ENCODE measurements at regions not wholly inside any gene's neighbourhood (a gene's known extent, or its start where the extent isn't known, plus 50 kb on each side); places are given as distances from the start of the nearest gene placed in this dataset.

DNA sequence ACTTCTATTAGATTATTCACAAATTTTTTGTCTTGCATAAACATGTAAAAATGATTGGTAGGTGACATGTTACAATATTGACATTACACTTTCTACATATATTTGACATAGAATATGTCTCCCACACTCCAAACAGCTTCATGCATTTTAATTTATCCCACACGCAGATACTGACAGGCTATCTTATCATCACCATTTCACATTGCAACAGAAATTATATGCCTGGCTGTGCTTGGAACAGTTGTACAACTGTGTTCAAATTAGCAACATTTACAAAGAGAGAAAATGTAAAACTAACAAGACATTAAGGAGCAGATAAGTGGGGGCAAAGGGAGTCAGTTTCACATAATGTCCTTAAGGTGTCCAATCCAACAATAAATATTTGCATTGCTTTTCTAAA lies 1208.5 kb downstream of the NSUN3 start:
- H3K4me1 Mint-ChIP-seq = no peaks in the 10 kb centered on the region
- POLR2A ChIA-PET = no interaction called here
- no peaks in the 10 kb centered on the region for H3K27me3 Mint-ChIP-seq
- ATAC-seq (no peak), DNase-seq (no peak)
- peaks cover 0 to 13% (median 5%) of the 10 kb centered on the region in 9 donors for H3K9me3 Mint-ChIP-seq
- no peaks in the 10 kb centered on the region for H3K36me3 Mint-ChIP-seq
- no peak overlapping the region for H3K27ac Mint-ChIP-seq
- H3K4me3 Mint-ChIP-seq = no peak overlapping the region

DNA sequence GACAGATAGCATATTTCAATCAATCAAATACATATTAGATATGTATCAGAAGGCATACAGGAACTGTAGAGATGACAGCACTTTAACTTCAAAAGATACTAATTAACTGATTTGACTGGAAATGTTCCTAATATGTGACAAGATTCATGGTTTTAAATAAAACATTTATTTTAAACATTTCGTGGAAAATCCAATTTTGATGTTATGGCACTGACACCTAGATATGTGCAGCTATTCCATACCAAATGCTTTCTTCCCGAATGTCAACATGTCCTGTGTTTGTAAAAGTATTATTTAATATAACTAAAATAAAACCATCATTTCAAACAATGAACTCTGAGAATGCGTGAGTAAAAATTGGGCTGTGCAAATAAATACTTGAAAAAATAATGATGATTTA lies 1209.3 kb downstream of the NSUN3 start:
- POLR2A ChIA-PET = no interaction called here
- H3K4me1 Mint-ChIP-seq = no peaks in the 10 kb centered on the region
- DNase-seq = no peak
- H3K27me3 Mint-ChIP-seq = no peaks in the 10 kb centered on the region
- no peak overlapping the region for H3K4me3 Mint-ChIP-seq
- peaks cover 0 to 13% (median 5%) of the 10 kb centered on the region in 9 donors for H3K9me3 Mint-ChIP-seq
- H3K36me3 Mint-ChIP-seq = no peaks in the 10 kb centered on the region
- H3K27ac Mint-ChIP-seq = no peak overlapping the region
- ATAC-seq = no peak

DNA sequence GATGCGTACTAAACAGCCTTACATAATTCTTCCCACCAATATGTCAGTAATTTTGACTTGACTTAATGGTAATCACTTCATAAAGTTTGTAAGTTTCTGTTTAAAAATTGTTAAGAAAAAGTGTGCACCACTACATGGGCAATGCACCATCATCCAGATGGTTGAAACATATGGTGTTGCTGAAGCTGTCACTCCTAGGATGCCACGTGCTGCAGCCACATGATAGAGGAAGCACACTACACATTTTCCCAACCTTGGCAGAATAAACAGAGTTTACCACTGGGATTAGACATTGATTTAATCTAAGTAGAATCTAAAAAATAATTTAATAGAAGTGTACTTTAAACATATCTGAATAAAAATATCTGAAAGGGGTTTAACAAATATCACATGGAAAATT lies 1209.9 kb downstream of the NSUN3 start:
- Mint-ChIP-seq H3K9me3 (peaks cover 0 to 18% (median 5%) of the 10 kb centered on the region in 9 donors), H3K4me1 (no peaks in the 10 kb centered on the region), H3K27me3 (no peaks in the 10 kb centered on the region), H3K27ac (no peak overlapping the region), H3K4me3 (no peak overlapping the region), H3K36me3 (no peaks in the 10 kb centered on the region)
- POLR2A ChIA-PET = no interaction called here
- ATAC-seq = no peak
- no peak for DNase-seq

DNA sequence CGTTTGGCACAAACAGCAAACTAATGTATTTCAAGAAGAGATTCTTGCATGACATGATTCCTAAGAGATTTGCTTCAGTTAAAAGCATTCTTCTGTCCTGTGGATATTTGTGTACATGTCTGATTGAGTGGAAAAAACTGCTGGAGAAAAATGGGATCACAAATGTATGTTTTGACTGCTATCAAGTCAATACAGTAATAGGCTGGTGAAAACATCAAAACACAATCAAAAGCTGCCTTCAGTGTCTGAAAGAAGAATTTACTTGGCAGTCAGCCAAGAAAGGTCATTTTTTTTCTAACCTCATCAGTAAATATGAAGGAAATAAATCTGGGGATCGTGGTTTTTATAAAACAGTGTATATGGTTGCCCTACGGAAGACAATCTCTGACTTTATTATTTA lies 1214.8 kb downstream of the NSUN3 start:
- ATAC-seq (no peak), DNase-seq (no peak)
- POLR2A ChIA-PET = no interaction called here
- no peak overlapping the region for H3K4me3 Mint-ChIP-seq
- H3K27ac Mint-ChIP-seq = no peak overlapping the region
- no peaks in the 10 kb centered on the region for H3K27me3 Mint-ChIP-seq
- no peaks in the 10 kb centered on the region for H3K36me3 Mint-ChIP-seq
- no peaks in the 10 kb centered on the region for H3K4me1 Mint-ChIP-seq
- H3K9me3 Mint-ChIP-seq = peaks cover 0 to 10% (median 0%) of the 10 kb centered on the region in 9 donors

DNA sequence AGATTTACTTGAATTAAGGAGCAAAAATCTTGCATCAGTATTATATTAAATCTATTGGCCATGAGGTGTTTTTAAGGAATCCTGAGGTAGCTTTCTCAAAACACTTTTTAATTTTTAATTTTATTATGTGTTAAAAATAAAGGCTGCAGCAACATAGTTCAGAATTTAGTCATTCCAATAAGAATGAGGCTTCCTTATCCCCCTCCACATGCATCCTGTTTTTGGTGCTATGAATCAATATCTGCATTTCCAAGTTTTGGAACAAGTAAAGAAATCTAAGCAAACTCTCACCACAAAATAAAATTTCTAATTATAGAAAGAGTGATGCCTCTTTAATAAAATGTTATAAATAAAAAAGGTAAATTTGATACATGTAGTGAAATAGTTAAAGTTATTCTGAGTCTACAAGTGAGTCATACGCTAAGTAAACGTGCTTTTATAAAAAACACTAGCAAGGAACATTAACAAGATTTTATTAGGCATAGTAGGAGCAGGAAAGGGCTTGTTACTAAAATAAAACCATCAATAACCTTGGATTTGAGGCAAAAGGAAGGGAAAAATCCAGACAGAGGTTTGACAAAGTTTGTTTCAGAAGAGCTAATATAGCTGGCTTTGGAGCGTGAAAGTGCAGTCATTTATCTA lies 1218.0 kb downstream of the NSUN3 start:
- DNase-seq = no peak
- Mint-ChIP-seq H3K4me1 (no peaks in the 10 kb centered on the region), H3K27ac (no peak overlapping the region), H3K27me3 (no peaks in the 10 kb centered on the region), H3K4me3 (no peak overlapping the region), H3K9me3 (peaks cover 0 to 6% (median 0%) of the 10 kb centered on the region in 9 donors), H3K36me3 (no peaks in the 10 kb centered on the region)
- ATAC-seq = no peak
- POLR2A ChIA-PET = no interaction called here

DNA sequence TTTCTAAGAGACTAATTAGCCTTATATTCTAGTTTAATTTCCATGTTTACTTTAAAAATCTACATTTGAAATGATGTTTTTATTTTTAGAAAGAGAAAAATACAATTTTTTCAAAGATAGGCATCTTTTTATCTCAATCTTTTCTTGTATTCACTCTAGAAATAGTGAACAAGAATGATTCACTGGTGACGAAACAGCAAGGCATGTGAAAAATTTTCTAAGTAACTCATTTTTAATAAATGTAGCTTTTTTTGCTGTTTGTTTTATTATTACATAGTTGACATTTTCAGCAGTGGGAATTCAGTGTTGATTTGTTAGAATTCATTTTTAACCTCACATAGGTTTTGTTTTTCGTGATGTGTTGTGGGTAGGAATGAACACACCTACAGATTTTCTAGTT lies 1226.4 kb downstream of the NSUN3 start:
- Mint-ChIP-seq H3K27me3 (no peaks in the 10 kb centered on the region), H3K9me3 (peaks cover 0 to 24% (median 7%) of the 10 kb centered on the region in 9 donors), H3K4me1 (no peaks in the 10 kb centered on the region), H3K27ac (no peak overlapping the region), H3K4me3 (no peak overlapping the region), H3K36me3 (peaks cover 0 to 12% (median 0%) of the 10 kb centered on the region in 3 donors)
- DNase-seq (no peak), ATAC-seq (no peak)
- POLR2A ChIA-PET = no interaction called here

DNA sequence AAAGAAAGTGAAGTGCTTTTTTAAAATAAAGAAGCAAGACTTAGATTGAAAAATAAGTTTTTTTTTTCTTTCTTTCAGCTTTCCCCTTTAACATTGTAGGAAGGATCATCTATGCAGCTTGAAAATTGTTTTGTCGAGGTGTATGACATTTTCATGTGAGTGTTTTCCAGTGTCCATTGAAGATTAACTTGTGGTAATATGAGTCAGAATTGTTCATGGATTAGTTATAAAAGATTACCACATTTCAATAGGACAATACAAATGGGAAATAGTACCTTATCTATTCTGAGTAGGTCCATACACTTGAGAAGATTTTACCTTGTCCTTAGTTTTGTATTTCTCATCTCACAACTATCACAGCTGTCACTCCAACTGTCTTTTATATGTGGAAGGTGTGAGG lies 1234.7 kb downstream of the NSUN3 start:
- no peak for ATAC-seq
- H3K4me3 Mint-ChIP-seq = no peak overlapping the region
- no peaks in the 10 kb centered on the region for H3K4me1 Mint-ChIP-seq
- no peaks in the 10 kb centered on the region for H3K27me3 Mint-ChIP-seq
- H3K9me3 Mint-ChIP-seq = peaks cover 0 to 15% (median 4%) of the 10 kb centered on the region in 9 donors
- DNase-seq = no peak
- H3K36me3 Mint-ChIP-seq = peaks cover 0 to 6% (median 0%) of the 10 kb centered on the region in 3 donors
- POLR2A ChIA-PET = no interaction called here
- no peak overlapping the region for H3K27ac Mint-ChIP-seq

DNA sequence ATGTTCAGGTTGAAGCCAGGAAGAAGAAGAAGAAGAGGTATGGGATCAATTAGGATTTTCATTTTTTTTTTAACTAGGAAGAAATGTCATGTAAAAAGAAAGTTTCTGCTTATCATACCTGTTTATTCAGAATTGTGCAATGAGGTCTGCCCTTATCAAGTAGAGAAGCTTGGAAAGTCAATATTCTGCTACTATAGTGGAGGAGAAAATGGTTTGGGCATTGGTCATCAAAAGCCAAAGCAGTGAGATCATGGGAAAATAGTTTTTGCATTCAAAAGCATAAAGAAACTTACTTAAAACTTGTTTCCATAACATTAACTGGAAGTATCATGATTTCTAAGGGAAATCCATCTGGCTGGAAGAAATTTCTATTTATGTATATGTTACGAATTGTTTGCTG lies 1239.2 kb downstream of the NSUN3 start:
- Mint-ChIP-seq H3K27me3 (no peaks in the 10 kb centered on the region), H3K4me1 (no peaks in the 10 kb centered on the region), H3K27ac (no peak overlapping the region), H3K36me3 (peaks cover 0 to 4% (median 0%) of the 10 kb centered on the region in 3 donors), H3K9me3 (peaks cover 0 to 14% (median 2%) of the 10 kb centered on the region in 9 donors), H3K4me3 (no peak overlapping the region)
- DNase-seq (no peak), ATAC-seq (no peak)
- POLR2A ChIA-PET = no interaction called here

DNA sequence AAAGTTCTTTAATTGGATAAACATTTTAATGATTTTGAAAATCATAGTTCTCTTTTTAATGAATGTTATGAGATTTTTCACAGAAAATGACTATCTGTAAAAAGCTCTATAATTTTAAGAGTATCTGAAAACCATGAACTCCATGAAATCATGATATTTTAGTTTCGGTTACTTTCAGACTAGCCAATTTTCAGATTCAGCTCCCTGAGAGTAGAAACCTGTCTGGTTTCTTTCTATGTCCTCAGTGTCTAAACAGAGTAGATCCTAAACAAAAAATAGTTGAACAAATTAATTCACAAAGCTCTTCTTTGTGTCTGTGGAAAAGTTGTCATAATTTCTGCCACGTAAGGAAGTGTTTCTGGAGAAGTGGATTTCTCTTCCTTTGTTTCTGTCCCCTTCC lies 1247.7 kb downstream of the NSUN3 start:
- Mint-ChIP-seq H3K27me3 (no peaks in the 10 kb centered on the region), H3K27ac (no peak overlapping the region), H3K4me1 (no peaks in the 10 kb centered on the region), H3K36me3 (no peaks in the 10 kb centered on the region), H3K4me3 (no peak overlapping the region), H3K9me3 (peaks cover 0 to 29% (median 11%) of the 10 kb centered on the region in 9 donors)
- POLR2A ChIA-PET = no interaction called here
- DNase-seq (no peak), ATAC-seq (no peak)

DNA sequence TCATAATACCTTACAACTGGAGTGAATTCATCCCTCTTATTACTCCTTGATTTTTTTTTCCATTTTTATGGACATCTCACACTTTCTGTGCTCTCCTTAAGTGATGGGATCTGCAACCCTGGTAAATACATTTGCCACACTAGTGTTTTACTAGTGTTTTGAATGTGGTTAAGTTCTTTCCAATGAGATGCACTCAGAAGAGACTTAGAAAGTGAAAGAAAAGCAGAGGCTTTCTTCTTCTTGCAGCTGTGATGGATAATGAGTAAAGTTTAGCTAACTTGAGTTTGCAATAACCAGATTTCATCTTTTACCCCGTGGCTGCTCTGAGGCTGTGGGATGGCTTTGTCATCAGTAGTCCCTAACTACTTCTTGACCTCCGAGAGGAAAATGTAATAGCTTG lies 1248.4 kb downstream of the NSUN3 start:
- no peak overlapping the region for H3K27ac Mint-ChIP-seq
- H3K36me3 Mint-ChIP-seq = no peaks in the 10 kb centered on the region
- H3K4me1 Mint-ChIP-seq = no peaks in the 10 kb centered on the region
- peaks cover 0 to 29% (median 13%) of the 10 kb centered on the region in 9 donors for H3K9me3 Mint-ChIP-seq
- POLR2A ChIA-PET = no interaction called here
- DNase-seq = no peak
- no peaks in the 10 kb centered on the region for H3K27me3 Mint-ChIP-seq
- ATAC-seq = no peak
- H3K4me3 Mint-ChIP-seq = no peak overlapping the region

DNA sequence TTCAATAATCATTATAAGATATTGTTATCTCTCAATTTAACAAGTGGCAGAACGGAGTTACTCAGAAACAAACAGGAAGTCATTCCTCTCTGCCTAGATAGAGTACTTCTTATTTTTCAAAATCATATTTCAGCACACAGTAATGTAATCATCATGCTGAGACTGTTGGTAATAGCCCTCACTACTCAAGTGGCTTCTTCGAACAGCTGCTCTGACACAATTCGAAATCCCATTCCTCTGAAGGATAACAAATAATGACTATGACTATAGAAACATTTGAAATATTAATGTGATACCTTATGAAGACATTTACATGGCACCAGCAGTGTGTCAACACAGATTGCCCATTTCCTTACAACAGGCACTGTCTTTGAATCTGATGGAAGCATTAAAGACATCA lies 1249.8 kb downstream of the NSUN3 start:
- ATAC-seq (no peak), DNase-seq (no peak)
- POLR2A ChIA-PET = no interaction called here
- H3K4me3 Mint-ChIP-seq = no peak overlapping the region
- peaks cover 0 to 31% (median 13%) of the 10 kb centered on the region in 9 donors for H3K9me3 Mint-ChIP-seq
- H3K36me3 Mint-ChIP-seq = no peaks in the 10 kb centered on the region
- H3K27me3 Mint-ChIP-seq = no peaks in the 10 kb centered on the region
- no peak overlapping the region for H3K27ac Mint-ChIP-seq
- H3K4me1 Mint-ChIP-seq = no peaks in the 10 kb centered on the region

DNA sequence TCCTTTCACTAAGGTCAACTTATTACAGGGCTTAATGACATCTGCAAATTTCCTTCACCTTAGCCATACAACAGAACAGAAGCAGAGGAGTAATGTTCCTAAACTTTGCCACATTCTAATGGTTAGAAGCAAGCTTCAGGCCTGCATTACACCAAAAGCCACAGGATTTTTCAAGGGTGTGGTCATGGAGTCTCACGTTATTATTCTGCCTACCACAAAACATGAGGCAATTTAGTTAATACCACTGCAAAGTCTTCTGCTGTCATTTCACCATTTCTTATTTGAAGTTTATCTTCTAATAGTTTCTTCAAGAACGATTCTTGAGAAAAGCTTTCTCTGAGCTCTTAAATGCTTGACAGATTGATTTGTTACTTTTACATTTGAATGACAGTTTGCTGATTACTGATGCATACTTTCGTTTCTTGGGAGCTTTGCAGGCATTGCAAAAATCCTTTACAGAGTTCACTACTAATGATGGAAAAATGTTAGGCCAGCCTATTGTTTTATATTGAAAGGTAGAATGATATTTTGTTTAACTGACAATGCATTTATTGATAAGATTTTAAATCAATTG lies 1257.1 kb downstream of the NSUN3 start:
- no peaks in the 10 kb centered on the region for H3K4me1 Mint-ChIP-seq
- H3K9me3 Mint-ChIP-seq = peaks cover 4 to 23% (median 9%) of the 10 kb centered on the region in 9 donors
- ATAC-seq (no peak), DNase-seq (no peak)
- H3K27me3 Mint-ChIP-seq = no peaks in the 10 kb centered on the region
- no peak overlapping the region for H3K4me3 Mint-ChIP-seq
- POLR2A ChIA-PET = no interaction called here
- H3K36me3 Mint-ChIP-seq = no peaks in the 10 kb centered on the region
- no peak overlapping the region for H3K27ac Mint-ChIP-seq

DNA sequence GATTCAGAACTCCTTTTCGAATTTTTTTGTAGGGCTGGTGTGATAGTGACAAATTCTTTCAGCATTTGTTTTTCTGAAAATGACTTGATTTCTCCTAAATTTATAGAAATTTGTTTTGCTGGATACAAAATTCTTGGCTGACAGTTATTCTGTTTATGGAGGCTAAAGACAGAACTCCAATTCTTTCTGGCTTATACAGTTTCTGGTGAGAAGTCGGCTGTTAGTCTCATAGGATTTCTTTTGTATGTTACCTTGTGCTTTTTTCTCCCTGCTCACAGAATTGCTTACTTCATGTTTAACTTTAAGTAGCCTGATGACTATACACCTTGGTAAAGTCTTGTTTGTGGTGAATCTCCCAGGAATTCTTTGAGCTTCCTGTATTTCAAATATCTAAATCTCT lies 1264.6 kb downstream of the NSUN3 start:
- Mint-ChIP-seq H3K9me3 (peaks cover 2 to 31% (median 17%) of the 10 kb centered on the region in 9 donors), H3K4me3 (no peak overlapping the region), H3K27ac (no peak overlapping the region), H3K36me3 (no peaks in the 10 kb centered on the region), H3K4me1 (no peaks in the 10 kb centered on the region), H3K27me3 (no peaks in the 10 kb centered on the region)
- POLR2A ChIA-PET = no interaction called here
- ATAC-seq (no peak), DNase-seq (no peak)

DNA sequence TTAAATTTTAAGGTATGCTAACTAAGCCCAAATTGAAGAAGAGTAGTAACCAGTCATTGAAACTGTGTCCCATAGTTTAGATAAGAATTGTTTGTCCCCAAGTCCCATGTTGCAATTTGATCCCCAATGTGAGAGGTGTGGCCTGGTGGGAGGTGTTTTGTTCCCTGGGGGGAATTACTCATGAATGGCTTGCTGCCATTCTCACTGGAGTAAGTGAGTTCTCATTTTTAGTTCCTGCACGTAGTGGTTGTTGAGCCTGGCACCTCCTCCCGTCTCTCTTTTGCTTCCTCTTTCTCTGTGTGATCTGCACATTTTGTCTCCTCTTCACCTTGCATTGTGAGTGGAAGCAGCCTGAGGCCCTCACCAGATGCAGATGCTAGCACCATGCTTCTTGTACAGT lies 1271.0 kb downstream of the NSUN3 start:
- Mint-ChIP-seq H3K36me3 (no peaks in the 10 kb centered on the region), H3K4me1 (no peaks in the 10 kb centered on the region), H3K27ac (no peak overlapping the region), H3K27me3 (no peaks in the 10 kb centered on the region), H3K4me3 (no peak overlapping the region), H3K9me3 (peaks cover 0 to 21% (median 7%) of the 10 kb centered on the region in 9 donors)
- POLR2A ChIA-PET = no interaction called here
- ATAC-seq (no peak), DNase-seq (no peak)
